GM12865 (cell line): ENCODE measurements at regions not wholly inside any gene's neighbourhood (a gene's known extent, or its start where the extent isn't known, plus 50 kb on each side); places are given as distances from the start of the nearest gene placed in this dataset.

Source experiments
- DNase-seq: peaks from one replicate; pipeline ENCODE4 v3.0.0; 2010; ENCODE audit warnings: low read depth
- H3K4me3 ChIP-seq: 2 replicates; pipeline ENCODE4 v1.5.1; 2011; ENCODE audit warnings: mild to moderate bottlenecking, low read depth, low read length, control low read depth
- CTCF ChIP-seq: IDR thresholded peaks from 2 replicates; pipeline ENCODE4 v1.5.1; 2011; ENCODE audit warnings: low read length, control low read depth, low read depth, inconsistent platforms; ENCODE audit not compliant: insufficient read depth; ENCODE audit errors: missing control alignments

- no peak for DNase-seq
- no peak overlapping the region for H3K4me3 ChIP-seq
- TF ChIP-seq CTCF = no peak
These were observed 107.0 kb downstream of the PRDM9 start for GRCh38 chr5:23614422-23614821.

GRCh38 chr5:23626961-23627360, 119.6 kb downstream of the PRDM9 start:
- DNase-seq = no peak
- no peak overlapping the region for H3K4me3 ChIP-seq
- no peak for TF ChIP-seq CTCF

GRCh38 chr5:23627976-23628375, 120.6 kb downstream of the PRDM9 start:
- TF ChIP-seq CTCF = no peak
- H3K4me3 ChIP-seq = no peak overlapping the region
- DNase-seq = no peak

- DNase-seq = no peak
- TF ChIP-seq CTCF = no peak
- H3K4me3 ChIP-seq = no peak overlapping the region
These were observed 122.0 kb downstream of the PRDM9 start for GRCh38 chr5:23629396-23629795.

- TF ChIP-seq CTCF = no peak
These were observed 124.1 kb downstream of the PRDM9 start for GRCh38 chr5:23631302-23632045.

GRCh38 chr5:23635938-23636337, 128.5 kb downstream of the PRDM9 start:
- no peak for DNase-seq

More at GRCh38 chr5:23631302-23632045, 124.1 kb downstream of the PRDM9 start:
- no peak for DNase-seq
- H3K4me3 ChIP-seq = no peak overlapping the region

More at GRCh38 chr5:23635938-23636337, 128.5 kb downstream of the PRDM9 start:
- H3K4me3 ChIP-seq = no peak overlapping the region
- no peak for TF ChIP-seq CTCF
